GM19328 (cell line): ENCODE measurements at regions not wholly inside any gene's neighbourhood (a gene's known extent, or its start where the extent isn't known, plus 50 kb on each side); places are given as distances from the start of the nearest gene placed in this dataset.
"Not testable (repeated sequence)": the region's sequence is repeated elsewhere in the genome, so short reads cannot be mapped to it uniquely, and the experiment has no call there.

Source experiments
- ATAC-seq: cut with Tn5 transposase; IDR thresholded peaks from one replicate; pipeline ENCODE4 v1.9.1; 2021; ENCODE audit warnings: mild to moderate bottlenecking, moderate library complexity; ENCODE audit not compliant: unreplicated experiment

DNA sequence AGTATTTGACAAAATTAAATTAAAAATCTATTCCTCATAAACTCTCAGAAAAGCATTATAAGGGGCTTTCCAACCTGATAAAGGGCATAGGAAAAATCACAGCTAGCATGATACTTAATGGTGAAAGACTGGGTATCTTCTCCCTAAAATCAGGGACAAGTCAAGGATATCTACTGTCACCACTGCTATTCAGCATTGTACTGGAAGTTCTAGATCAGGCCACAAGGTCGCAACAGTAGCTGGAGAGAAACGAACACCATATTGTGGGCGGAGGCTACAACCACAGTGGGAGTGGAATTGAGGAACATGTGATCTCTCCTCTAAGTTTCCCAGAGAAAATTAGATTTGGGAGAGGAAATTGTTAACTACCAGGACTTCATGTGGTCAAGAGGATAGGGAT is 70.0 kb upstream of the NAMPT start:
- ATAC-seq: no peak

- ATAC-seq: no peak
Observed at GRCh38 chr7:106353944-106354343, 69.2 kb upstream of the NAMPT start.

DNA sequence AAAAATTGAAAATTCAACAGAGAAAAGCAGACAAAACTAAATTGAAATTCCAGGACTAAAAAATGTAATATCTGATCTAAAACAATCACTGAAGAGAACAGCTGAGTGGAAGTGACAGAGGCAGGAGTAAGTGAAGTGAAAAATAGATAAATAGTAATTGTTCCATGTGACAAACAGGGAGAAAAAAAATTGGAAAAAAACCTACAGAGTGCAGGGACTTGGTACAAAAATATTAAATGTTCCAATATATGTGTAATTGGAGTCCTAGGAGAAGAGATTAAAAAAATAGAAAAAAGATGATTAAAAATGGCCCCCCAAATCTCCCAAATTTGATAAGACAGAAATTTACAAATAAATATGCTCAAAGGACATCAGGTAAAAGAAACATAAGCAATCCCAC is 63.4 kb upstream of the NAMPT start:
- ATAC-seq: no peak

- no peak for ATAC-seq
Observed at GRCh38 chr7:106347229-106347833, 62.5 kb upstream of the NAMPT start.

- peak; percentile 90 for ATAC-seq
Observed at GRCh38 chr7:106346678-106347217, 62.0 kb upstream of the NAMPT start.

GRCh38 chr7:106346167-106346677 is 61.4 kb upstream of the NAMPT start:
- ATAC-seq: no peak

GRCh38 chr7:106345421-106346166 is 60.8 kb upstream of the NAMPT start:
- ATAC-seq: no peak

- ATAC-seq: no peak
Observed at GRCh38 chr7:106344861-106345260, 60.1 kb upstream of the NAMPT start.

DNA sequence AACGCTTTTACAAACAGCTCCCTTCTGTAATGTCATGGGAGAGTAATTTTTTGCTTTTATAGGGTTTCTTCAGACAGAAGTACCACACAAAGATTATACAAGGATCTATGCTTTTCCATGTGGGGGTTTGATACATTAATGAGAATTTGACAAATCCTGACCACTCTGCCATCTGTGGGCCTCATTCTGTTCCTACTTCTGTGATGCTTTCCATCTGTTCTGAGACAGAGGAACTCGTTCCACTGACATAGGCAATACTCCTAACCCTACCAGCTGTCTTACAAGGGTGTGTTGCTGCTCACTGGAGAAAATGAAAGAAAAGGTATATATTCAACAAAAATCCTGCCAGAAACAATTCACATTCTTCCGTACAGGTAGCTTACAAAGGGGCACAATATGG is 59.4 kb upstream of the NAMPT start:
- ATAC-seq: no peak

- ATAC-seq: not testable (repeated sequence)
Observed at GRCh38 chr7:106342049-106342448, 57.3 kb upstream of the NAMPT start.

DNA sequence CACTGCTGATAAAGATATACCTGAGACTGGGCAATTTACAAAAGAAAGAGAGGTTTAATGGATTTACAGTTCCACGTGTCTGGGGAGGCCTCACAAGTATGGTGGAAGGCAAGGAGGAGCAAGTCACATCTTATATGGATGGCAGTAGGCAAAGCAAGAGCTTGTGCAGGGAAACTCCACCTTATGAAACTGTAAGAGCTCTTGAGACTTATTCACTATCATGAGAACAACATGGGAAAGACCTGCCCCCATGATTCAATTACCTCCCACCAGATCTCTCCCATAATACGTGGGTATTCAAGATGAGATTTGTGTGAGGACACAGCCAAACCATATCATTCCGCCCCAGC is 55.4 kb upstream of the NAMPT start:
- ATAC-seq: not testable (repeated sequence)

GRCh38 chr7:106339513-106340246 is 54.9 kb upstream of the NAMPT start:
- no peak for ATAC-seq

DNA sequence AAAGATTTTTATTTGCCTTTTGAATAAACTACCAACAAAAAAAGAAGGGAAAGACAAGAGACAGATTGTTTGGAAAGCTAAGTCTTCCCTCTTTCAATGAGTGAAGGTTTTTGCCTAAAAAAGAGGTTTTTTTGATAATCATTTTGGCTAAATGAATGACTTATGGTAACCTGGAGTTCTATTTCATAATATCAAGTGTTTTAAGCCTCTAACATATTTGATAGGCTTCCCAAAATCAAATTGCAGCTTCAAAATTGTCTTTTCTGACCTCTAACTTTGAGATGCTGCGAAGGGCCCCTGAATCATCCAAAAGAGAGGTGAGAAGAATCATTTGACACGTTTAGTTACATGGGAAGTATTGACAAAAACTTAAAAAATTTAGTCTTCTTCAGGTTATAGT is 53.0 kb upstream of the NAMPT start:
- no peak for ATAC-seq

DNA sequence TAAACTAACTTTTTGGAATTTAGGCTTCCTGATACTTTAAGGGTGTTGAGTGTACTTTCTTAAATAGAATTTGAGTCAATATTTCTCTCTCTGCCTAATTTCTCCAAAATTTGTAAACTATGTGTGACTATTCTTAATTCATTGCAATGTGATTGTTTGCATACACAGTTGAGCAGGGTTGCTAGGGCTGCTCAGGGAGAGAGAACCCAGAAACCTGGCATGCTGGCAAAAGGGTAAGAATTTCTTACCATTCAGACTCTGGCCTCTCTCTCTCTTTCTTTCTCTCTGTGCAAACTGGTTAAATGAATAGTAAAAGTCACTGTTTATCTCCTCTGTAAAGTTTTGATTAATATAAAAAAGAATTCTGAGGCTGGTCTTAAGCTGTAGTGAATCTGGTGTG is 51.0 kb upstream of the NAMPT start:
- no peak for ATAC-seq
